Muscle of back (tissue), 3 donors: ENCODE measurements at regions not wholly inside any gene's neighbourhood (a gene's known extent, or its start where the extent isn't known, plus 50 kb on each side); places are given as distances from the start of the nearest gene placed in this dataset.

Source experiments
- DNase-seq, 3 donors: peaks; one replicate each; pipeline versions ENCODE4 v3.0.0 to v3.0.0-alpha.2; 2013

GRCh38 chr4:146998157-146998556, 52.5 kb upstream of the TTC29 start:
- no peak for DNase-seq

GRCh38 chr4:147003956-147004809, 58.5 kb upstream of the TTC29 start:
- no peak for DNase-seq

- no peak for DNase-seq
Observed at GRCh38 chr4:147006229-147006628, 60.6 kb upstream of the TTC29 start.

GRCh38 chr4:147009875-147010274, 64.2 kb upstream of the TTC29 start:
- DNase-seq = no peak

- DNase-seq = no peak
Observed at GRCh38 chr4:147011411-147011810, 65.7 kb upstream of the TTC29 start.

GRCh38 chr4:147012059-147012707, 66.5 kb upstream of the TTC29 start:
- peak in 1 of 3 donors; percentile 22 for DNase-seq

GRCh38 chr4:147014946-147015345, 69.3 kb upstream of the TTC29 start:
- no peak for DNase-seq

- DNase-seq = peak in 2 of 3 donors; percentile 25 to 46
Observed at GRCh38 chr4:147015491-147015890, 69.8 kb upstream of the TTC29 start.

- DNase-seq = no peak
Observed at GRCh38 chr4:147017081-147017480, 71.4 kb upstream of the TTC29 start.

GRCh38 chr4:147019091-147019490, 73.4 kb upstream of the TTC29 start:
- peak; percentile 35 to 51 (median 48) for DNase-seq

- DNase-seq = no peak
Observed at GRCh38 chr4:147020456-147020855, 74.8 kb upstream of the TTC29 start.

GRCh38 chr4:147025042-147025441, 79.4 kb upstream of the TTC29 start:
- no peak for DNase-seq

- no peak for DNase-seq
Observed at GRCh38 chr4:147029296-147029695, 83.6 kb upstream of the TTC29 start.

- no peak for DNase-seq
Observed at GRCh38 chr4:147034372-147034771, 88.7 kb upstream of the TTC29 start.

- DNase-seq = no peak
Observed at GRCh38 chr4:147037069-147037468, 91.4 kb upstream of the TTC29 start.

- DNase-seq = peak in 1 of 3 donors; percentile 34
Observed at GRCh38 chr4:147039976-147040575, 94.4 kb upstream of the TTC29 start.

GRCh38 chr4:147040874-147041273, 95.2 kb upstream of the TTC29 start:
- DNase-seq = no peak

- no peak for DNase-seq
Observed at GRCh38 chr4:147041376-147041775, 95.7 kb upstream of the TTC29 start.

GRCh38 chr4:147042046-147042445, 96.4 kb upstream of the TTC29 start:
- no peak for DNase-seq

- no peak for DNase-seq
Observed at GRCh38 chr4:147044241-147044640, 98.6 kb upstream of the TTC29 start.

- DNase-seq = peak in 1 of 3 donors; percentile 45
Observed at GRCh38 chr4:147049946-147050345, 104.3 kb upstream of the TTC29 start.

- DNase-seq = no peak
Observed at GRCh38 chr4:147050356-147050765, 104.7 kb upstream of the TTC29 start.

- no peak for DNase-seq
Observed at GRCh38 chr4:147052361-147052760, 106.7 kb upstream of the TTC29 start.
